Colonic mucosa (tissue), 4 donors: ENCODE measurements at regions not wholly inside any gene's neighbourhood (a gene's known extent, or its start where the extent isn't known, plus 50 kb on each side); places are given as distances from the start of the nearest gene placed in this dataset.

Experiments
- DNase-seq: peaks from one replicate; pipeline ENCODE4 v3.0.0-alpha.2; 2020
- H3K27ac ChIP-seq: fragments of 200-600 bp; one replicate; pipeline ENCODE4 v1.8.0; 2021
- H3K27me3 ChIP-seq: fragments of 200-600 bp; one replicate; pipeline ENCODE4 v1.8.0; 2021
- H3K36me3 ChIP-seq: fragments of 200-600 bp; one replicate; pipeline ENCODE4 v1.8.0; 2021
- H3K4me1 ChIP-seq: fragments of 200-600 bp; one replicate; pipeline ENCODE4 v1.8.0; 2021; ENCODE audit warnings: mild to moderate bottlenecking
- H3K4me3 ChIP-seq: fragments of 200-600 bp; one replicate; pipeline ENCODE4 v1.8.0; 2021
- H3K9ac ChIP-seq, 2 donors: one replicate each; pipeline ENCODE4 v1.7.0; 2013; ENCODE audit warnings: control low read depth in 2 of 2, low read depth in 2 of 2, low read length in 2 of 2
- H3K9me3 ChIP-seq: fragments of 200-600 bp; one replicate; pipeline ENCODE4 v1.8.0; 2021
- CTCF ChIP-seq: fragments of 200-600 bp; IDR thresholded peaks from one replicate; pipeline ENCODE4 v1.8.0; 2022; ENCODE audit warnings: antibody characterized with exemption, mild to moderate bottlenecking
- intact Hi-C: fragments of 100-400 bp; cut with DNase I; formaldehyde crosslinking; loops from one replicate; pipeline ENCODE4 v1.14.1; 2022
- donor health status: healthy.
- donor health status: DM: no; HTN: no; CAD: no.
- donor health status: DM: no; HTN: no; CAD: no.

- DNase-seq: no peak
- H3K27me3 ChIP-seq: no peaks in the 10 kb centered on the region
- intact Hi-C loops: no loop called here
- no peak overlapping the region for H3K27ac ChIP-seq
- TF ChIP-seq CTCF: no peak
- no peaks in the 10 kb centered on the region for H3K4me1 ChIP-seq
- no peaks in the 10 kb centered on the region for H3K9me3 ChIP-seq
- no peak overlapping the region for H3K9ac ChIP-seq
- H3K4me3 ChIP-seq: no peak overlapping the region
- H3K36me3 ChIP-seq: no peaks in the 10 kb centered on the region
Measured at GRCh38 chr14:39680777-39681176, 248.5 kb upstream of the FBXO33 start.

GRCh38 chr14:39673734-39674133, 241.5 kb upstream of the FBXO33 start:
- no peaks in the 10 kb centered on the region for H3K36me3 ChIP-seq
- TF ChIP-seq CTCF: no peak
- H3K27me3 ChIP-seq: no peaks in the 10 kb centered on the region
- H3K27ac ChIP-seq: no peak overlapping the region
- H3K4me3 ChIP-seq: no peak overlapping the region
- DNase-seq: no peak
- no peaks in the 10 kb centered on the region for H3K9me3 ChIP-seq
- no peaks in the 10 kb centered on the region for H3K4me1 ChIP-seq
- no peak overlapping the region for H3K9ac ChIP-seq
- intact Hi-C loops: no loop called here

- Histone ChIP-seq H3K9me3 (no peaks in the 10 kb centered on the region), H3K4me1 (no peaks in the 10 kb centered on the region), H3K4me3 (no peak overlapping the region), H3K36me3 (no peaks in the 10 kb centered on the region), H3K9ac (no peak overlapping the region), H3K27ac (no peak overlapping the region), H3K27me3 (no peaks in the 10 kb centered on the region)
- TF ChIP-seq CTCF: no peak
- no peak for DNase-seq
- intact Hi-C loops: no loop called here
Measured at GRCh38 chr14:39673270-39673711, 241.1 kb upstream of the FBXO33 start.

- Histone ChIP-seq H3K4me1 (no peaks in the 10 kb centered on the region), H3K9me3 (no peaks in the 10 kb centered on the region), H3K36me3 (no peaks in the 10 kb centered on the region), H3K27ac (no peak overlapping the region), H3K27me3 (no peaks in the 10 kb centered on the region), H3K4me3 (no peak overlapping the region), H3K9ac (no peak overlapping the region)
- TF ChIP-seq CTCF: no peak
- no peak for DNase-seq
- intact Hi-C loops: no loop called here
Measured at GRCh38 chr14:39668449-39668848, 236.2 kb upstream of the FBXO33 start.

GRCh38 chr14:39666386-39666785, 234.2 kb upstream of the FBXO33 start:
- no peaks in the 10 kb centered on the region for H3K4me1 ChIP-seq
- intact Hi-C loops: no loop called here
- no peak overlapping the region for H3K4me3 ChIP-seq
- H3K9ac ChIP-seq: no peak overlapping the region
- H3K36me3 ChIP-seq: no peaks in the 10 kb centered on the region
- no peaks in the 10 kb centered on the region for H3K27me3 ChIP-seq
- no peak overlapping the region for H3K27ac ChIP-seq
- H3K9me3 ChIP-seq: no peaks in the 10 kb centered on the region
- no peak for DNase-seq
- TF ChIP-seq CTCF: no peak

- TF ChIP-seq CTCF: no peak
- Histone ChIP-seq H3K27ac (no peak overlapping the region), H3K27me3 (no peaks in the 10 kb centered on the region), H3K36me3 (no peaks in the 10 kb centered on the region), H3K4me1 (no peaks in the 10 kb centered on the region), H3K9me3 (no peaks in the 10 kb centered on the region), H3K4me3 (no peak overlapping the region), H3K9ac (no peak overlapping the region)
- DNase-seq: no peak
- intact Hi-C loops: no loop called here
Measured at GRCh38 chr14:39665075-39665475, 232.8 kb upstream of the FBXO33 start.
